ENCODE measurements at regions not wholly inside any gene's neighbourhood (a gene's known extent, or its start where the extent isn't known, plus 50 kb on each side); places are given as distances from the start of the nearest gene placed in this dataset.
"Not testable (repeated sequence)": the region's sequence is repeated elsewhere in the genome, so short reads cannot be mapped to it uniquely, and the experiment has no call there.

DNA sequence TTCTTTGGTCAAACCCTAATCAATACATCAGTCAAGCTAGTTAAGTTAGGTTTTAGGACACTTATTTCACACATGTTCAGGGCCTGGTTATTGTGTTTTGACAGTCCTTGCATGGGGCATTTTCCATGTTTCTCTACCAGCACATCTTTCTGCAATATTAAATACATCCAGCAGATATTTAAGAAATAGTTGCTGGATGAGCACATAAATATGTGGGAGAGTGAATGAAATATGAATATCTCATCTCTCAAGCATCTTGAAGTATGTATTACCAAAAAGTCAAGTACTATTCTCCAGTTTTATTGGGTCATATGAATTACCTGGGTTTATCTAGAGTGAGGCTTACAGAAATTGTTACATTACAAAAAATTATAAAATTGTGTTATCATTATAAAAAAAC is 621.9 kb upstream of the GJE1 start:
- no peaks in the 10 kb centered on the region for H3K36me3 ChIP-seq (ENCODE audit: control insufficient read depth, insufficient read depth, low read length)
- no peak overlapping the region for H3K4me3 ChIP-seq (ENCODE audit: low read length)
- H3K27ac ChIP-seq (ENCODE audit: low read length): no peak overlapping the region
- H3K4me1 ChIP-seq (ENCODE audit: control insufficient read depth, insufficient read depth, low read length): no peaks in the 10 kb centered on the region
- H3K9me3 ChIP-seq (ENCODE audit: control insufficient read depth, low read depth, low read length): no peaks in the 10 kb centered on the region
- H3K27me3 ChIP-seq (ENCODE audit: control insufficient read depth, insufficient read depth, low read length): no peaks in the 10 kb centered on the region
- no peak for DNase-seq

DNA sequence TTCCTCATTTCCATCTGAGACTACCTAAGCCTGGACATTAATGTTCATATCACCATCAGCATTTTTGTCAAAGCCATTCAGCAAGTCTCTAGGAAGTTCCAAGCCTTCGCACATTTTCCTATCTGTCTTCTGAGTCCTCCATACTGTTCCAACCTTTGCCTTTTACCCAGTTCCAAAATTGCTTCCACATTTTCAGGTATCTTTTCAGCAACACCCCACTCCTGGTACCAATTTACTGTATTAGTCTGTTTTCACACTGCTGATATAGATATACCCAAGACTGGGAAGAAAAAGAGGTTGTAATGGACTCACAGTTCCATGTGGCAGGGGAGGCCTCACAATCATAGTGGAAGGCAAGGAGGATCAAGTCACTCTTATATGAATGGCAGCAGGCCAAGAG is 626.7 kb upstream of the GJE1 start:
- not testable (repeated sequence) for DNase-seq; H3K4me3 ChIP-seq (ENCODE audit: low read length); H3K27me3 ChIP-seq (ENCODE audit: control insufficient read depth, insufficient read depth, low read length); H3K4me1 ChIP-seq (ENCODE audit: control insufficient read depth, insufficient read depth, low read length); H3K9me3 ChIP-seq (ENCODE audit: control insufficient read depth, low read depth, low read length); H3K27ac ChIP-seq (ENCODE audit: low read length); H3K36me3 ChIP-seq (ENCODE audit: control insufficient read depth, insufficient read depth, low read length)
- 100% methylated on average over 1 of the region's 1 CpG for WGBS (ENCODE audit: insufficient coverage, low lambda C conversion rate)

DNA sequence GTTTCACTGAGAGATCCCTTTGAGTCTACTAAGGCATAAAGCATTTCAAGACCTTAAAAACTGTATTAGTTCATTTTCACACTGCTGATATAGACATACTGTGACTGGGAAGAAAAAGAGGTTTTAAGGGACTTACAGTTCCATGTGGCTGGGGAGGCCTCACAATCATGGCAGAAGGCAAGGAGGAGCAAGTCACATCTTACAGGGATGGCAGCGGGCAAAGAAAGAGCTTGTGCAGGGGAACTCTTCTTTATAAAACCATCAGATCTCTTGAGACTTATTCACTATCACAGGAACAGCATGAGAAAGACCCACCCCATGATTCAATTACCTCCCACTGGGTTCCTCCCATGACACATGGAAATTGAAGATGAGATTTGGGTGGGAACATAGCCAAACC is 628.4 kb upstream of the GJE1 start:
- H3K27ac ChIP-seq (ENCODE audit: low read length); H3K4me1 ChIP-seq (ENCODE audit: control insufficient read depth, insufficient read depth, low read length); H3K4me3 ChIP-seq (ENCODE audit: low read length); DNase-seq; H3K36me3 ChIP-seq (ENCODE audit: control insufficient read depth, insufficient read depth, low read length); H3K27me3 ChIP-seq (ENCODE audit: control insufficient read depth, insufficient read depth, low read length); H3K9me3 ChIP-seq (ENCODE audit: control insufficient read depth, low read depth, low read length): not testable (repeated sequence)
- no CpG with 5 or more reads among the region's 1 CpG for WGBS (ENCODE audit: insufficient coverage, low lambda C conversion rate)

DNA sequence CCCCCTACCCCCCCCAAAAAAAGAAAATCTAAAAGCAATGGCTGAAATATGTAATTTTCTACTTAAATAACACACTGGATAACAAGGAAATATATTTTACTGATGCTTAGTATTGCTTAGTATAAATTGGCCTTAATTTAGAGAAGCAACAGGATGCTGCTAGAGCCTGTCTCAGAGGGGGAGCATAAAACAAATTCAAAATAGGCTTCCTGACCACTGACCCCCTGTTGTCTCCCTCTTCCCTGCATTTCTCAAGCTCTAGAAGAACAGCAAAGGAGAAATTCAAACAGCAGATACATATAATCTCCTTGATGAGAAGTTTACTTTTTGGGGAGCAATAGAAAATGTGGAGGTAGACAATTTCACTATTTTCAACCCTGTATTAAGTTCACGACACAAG is 631.1 kb upstream of the GJE1 start:
- no peaks in the 10 kb centered on the region for H3K9me3 ChIP-seq (ENCODE audit: control insufficient read depth, low read depth, low read length)
- H3K27ac ChIP-seq (ENCODE audit: low read length): no peak overlapping the region
- no peak for DNase-seq
- H3K36me3 ChIP-seq (ENCODE audit: control insufficient read depth, insufficient read depth, low read length): no peaks in the 10 kb centered on the region
- no peak overlapping the region for H3K4me3 ChIP-seq (ENCODE audit: low read length)
- no peaks in the 10 kb centered on the region for H3K27me3 ChIP-seq (ENCODE audit: control insufficient read depth, insufficient read depth, low read length)
- no peaks in the 10 kb centered on the region for H3K4me1 ChIP-seq (ENCODE audit: control insufficient read depth, insufficient read depth, low read length)
- 100% methylated on average over 1 of the region's 1 CpG for WGBS (ENCODE audit: insufficient coverage, low lambda C conversion rate)

DNA sequence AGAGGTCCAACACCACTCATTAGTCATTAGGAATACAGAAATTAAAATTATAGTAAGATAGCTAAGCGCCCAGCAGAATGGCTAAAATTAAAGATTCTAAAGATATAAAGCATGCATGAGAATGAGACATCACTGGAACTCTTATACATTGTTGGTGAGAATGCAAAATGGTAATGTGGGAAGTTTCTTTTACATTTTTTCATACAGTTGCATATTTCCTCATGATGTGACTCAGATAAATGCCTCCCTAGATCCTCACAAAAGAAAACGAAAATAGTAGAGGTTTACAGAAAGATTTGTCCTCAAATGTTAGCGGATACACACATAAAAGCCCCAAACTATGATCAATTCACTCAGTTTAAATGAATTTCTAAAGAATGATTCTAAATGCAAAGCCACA is 633.7 kb upstream of the GJE1 start:
- no peaks in the 10 kb centered on the region for H3K4me1 ChIP-seq (ENCODE audit: control insufficient read depth, insufficient read depth, low read length)
- H3K36me3 ChIP-seq (ENCODE audit: control insufficient read depth, insufficient read depth, low read length): no peaks in the 10 kb centered on the region
- WGBS (ENCODE audit: insufficient coverage, low lambda C conversion rate): 95% methylated on average over 3 of the region's 3 CpGs
- no peak for DNase-seq
- no peak overlapping the region for H3K27ac ChIP-seq (ENCODE audit: low read length)
- no peaks in the 10 kb centered on the region for H3K27me3 ChIP-seq (ENCODE audit: control insufficient read depth, insufficient read depth, low read length)
- H3K9me3 ChIP-seq (ENCODE audit: control insufficient read depth, low read depth, low read length): no peaks in the 10 kb centered on the region
- H3K4me3 ChIP-seq (ENCODE audit: low read length): no peak overlapping the region

DNA sequence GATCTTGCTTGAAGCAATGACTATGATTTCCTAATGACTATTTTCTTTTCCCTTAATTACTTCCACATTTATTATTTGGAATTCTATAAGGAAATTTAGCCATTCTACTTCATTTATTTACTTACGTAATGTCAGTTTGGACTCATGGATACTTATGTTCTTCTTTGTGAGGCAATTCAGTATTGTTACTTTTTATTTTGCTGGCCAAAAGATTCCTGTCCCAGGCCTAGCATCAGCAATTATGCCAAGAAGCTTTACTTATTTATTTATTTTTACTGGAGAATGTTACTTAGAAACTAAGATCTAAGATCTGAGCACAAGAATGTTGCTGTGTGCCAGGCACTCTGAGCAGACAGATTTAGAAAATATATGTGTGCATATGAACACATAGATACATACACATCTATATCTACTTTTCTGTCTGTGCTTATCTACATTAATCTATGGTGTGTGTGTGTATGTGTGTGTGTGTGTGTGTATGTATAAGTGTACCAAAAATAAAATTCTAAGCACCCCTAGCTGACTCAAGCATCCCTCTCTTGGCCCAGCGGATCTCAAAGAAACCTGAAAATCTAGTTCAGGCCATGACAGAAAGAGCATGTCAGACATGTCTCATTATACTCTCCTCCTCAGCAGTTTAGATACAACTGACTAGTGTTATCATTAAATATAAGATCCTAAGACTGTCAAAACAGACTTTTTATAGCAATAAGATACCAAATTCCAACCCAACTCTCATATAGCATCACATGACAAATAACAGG is 640.0 kb upstream of the GJE1 start:
- H3K27ac ChIP-seq (ENCODE audit: low read length): no peak overlapping the region
- WGBS (ENCODE audit: insufficient coverage, low lambda C conversion rate): 88% methylated on average over 1 of the region's 2 CpGs
- DNase-seq: no peak
- H3K4me1 ChIP-seq (ENCODE audit: control insufficient read depth, insufficient read depth, low read length): no peaks in the 10 kb centered on the region
- H3K36me3 ChIP-seq (ENCODE audit: control insufficient read depth, insufficient read depth, low read length): no peaks in the 10 kb centered on the region
- no peak overlapping the region for H3K4me3 ChIP-seq (ENCODE audit: low read length)
- no peaks in the 10 kb centered on the region for H3K27me3 ChIP-seq (ENCODE audit: control insufficient read depth, insufficient read depth, low read length)
- H3K9me3 ChIP-seq (ENCODE audit: control insufficient read depth, low read depth, low read length): no peaks in the 10 kb centered on the region

DNA sequence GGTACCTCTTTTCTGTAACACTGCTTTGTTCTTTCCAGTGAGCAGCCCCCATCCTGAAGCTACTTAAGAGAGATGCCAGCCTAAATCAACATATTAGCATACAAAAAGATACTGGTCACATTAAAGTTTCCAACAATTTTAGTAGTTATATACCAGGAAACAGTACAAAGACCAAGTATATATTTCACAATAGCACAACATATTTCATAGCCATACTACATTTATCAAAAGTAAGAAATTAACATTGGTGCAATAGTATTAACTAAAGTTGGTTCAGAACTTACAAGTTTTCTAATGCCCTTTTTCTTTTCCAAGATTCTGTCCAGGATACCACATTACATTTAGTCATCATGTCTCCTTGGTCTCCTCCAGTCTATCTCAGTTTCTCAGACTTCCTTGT is 641.0 kb upstream of the GJE1 start:
- Histone ChIP-seq H3K27me3 (ENCODE audit: control insufficient read depth, insufficient read depth, low read length) (no peaks in the 10 kb centered on the region), H3K9me3 (ENCODE audit: control insufficient read depth, low read depth, low read length) (no peaks in the 10 kb centered on the region), H3K27ac (ENCODE audit: low read length) (no peak overlapping the region), H3K36me3 (ENCODE audit: control insufficient read depth, insufficient read depth, low read length) (no peaks in the 10 kb centered on the region), H3K4me3 (ENCODE audit: low read length) (no peak overlapping the region), H3K4me1 (ENCODE audit: control insufficient read depth, insufficient read depth, low read length) (no peaks in the 10 kb centered on the region)
- no peak for DNase-seq

DNA sequence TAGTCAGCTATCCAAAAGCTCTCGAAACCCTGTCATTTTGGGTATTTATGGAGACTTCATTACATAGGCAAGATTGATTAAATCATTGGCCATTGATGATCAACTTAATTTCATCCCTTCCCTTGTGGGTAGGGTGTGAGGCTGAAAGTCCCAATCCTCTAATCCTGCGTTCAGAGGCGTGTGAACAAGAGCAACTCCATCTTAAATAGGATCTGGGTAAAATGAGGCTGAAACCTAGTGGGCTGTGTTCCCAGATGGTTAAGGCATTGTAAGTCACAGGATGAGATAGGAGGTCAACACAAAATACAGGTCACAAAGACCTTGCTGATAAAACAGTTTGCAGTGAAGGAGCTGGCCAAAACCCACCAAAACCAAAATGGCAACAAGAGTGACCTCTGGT is 641.7 kb upstream of the GJE1 start:
- no peaks in the 10 kb centered on the region for H3K27me3 ChIP-seq (ENCODE audit: control insufficient read depth, insufficient read depth, low read length)
- H3K9me3 ChIP-seq (ENCODE audit: control insufficient read depth, low read depth, low read length): no peaks in the 10 kb centered on the region
- no peak overlapping the region for H3K27ac ChIP-seq (ENCODE audit: low read length)
- no peaks in the 10 kb centered on the region for H3K36me3 ChIP-seq (ENCODE audit: control insufficient read depth, insufficient read depth, low read length)
- WGBS (ENCODE audit: insufficient coverage, low lambda C conversion rate): no CpG with 5 or more reads among the region's 3 CpGs
- no peaks in the 10 kb centered on the region for H3K4me1 ChIP-seq (ENCODE audit: control insufficient read depth, insufficient read depth, low read length)
- DNase-seq: no peak
- H3K4me3 ChIP-seq (ENCODE audit: low read length): no peak overlapping the region

DNA sequence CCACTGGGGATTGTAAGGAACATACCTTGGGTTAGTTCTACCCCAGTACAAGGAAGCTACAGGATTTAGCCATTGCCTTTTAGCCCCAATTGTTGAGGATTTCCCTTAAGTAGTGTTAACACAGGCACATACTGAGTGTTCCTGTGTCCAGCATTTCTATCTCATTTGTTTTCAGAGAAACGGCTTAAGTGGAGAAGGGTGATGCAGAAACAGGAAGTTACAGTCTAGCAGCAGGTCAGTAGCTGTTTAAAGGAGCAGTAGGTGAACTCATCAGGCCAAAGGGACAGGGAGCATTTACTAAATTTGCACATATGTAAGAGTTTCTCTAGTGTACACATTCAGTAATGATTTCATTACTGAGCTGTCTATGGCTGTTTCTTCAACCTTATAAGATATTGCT is 644.2 kb upstream of the GJE1 start:
- Histone ChIP-seq H3K27me3 (ENCODE audit: control insufficient read depth, insufficient read depth, low read length) (no peaks in the 10 kb centered on the region), H3K4me3 (ENCODE audit: low read length) (no peak overlapping the region), H3K27ac (ENCODE audit: low read length) (no peak overlapping the region), H3K36me3 (ENCODE audit: control insufficient read depth, insufficient read depth, low read length) (no peaks in the 10 kb centered on the region), H3K4me1 (ENCODE audit: control insufficient read depth, insufficient read depth, low read length) (no peaks in the 10 kb centered on the region), H3K9me3 (ENCODE audit: control insufficient read depth, low read depth, low read length) (no peaks in the 10 kb centered on the region)
- WGBS (ENCODE audit: insufficient coverage, low lambda C conversion rate): no CpG with 5 or more reads among the region's 1 CpG
- no peak for DNase-seq

DNA sequence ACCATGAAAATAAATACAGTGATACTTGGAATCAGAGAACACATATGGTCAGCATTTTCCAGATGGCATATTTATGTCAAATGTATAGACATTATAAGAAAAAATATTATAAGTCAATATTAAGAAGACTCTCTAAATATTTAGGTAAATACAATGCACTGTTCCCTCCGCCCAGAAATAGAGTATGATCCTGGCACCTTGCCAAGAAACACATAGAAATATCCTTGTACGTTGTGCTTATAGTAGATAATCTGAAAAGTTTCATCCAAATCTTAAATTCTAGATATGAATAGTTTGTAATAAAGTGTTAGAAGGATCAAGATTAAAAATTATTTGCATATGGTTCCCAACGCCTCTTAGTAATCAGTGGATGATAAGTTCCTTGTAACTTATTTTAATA is 645.8 kb upstream of the GJE1 start:
- Histone ChIP-seq H3K4me3 (ENCODE audit: low read length) (no peak overlapping the region), H3K36me3 (ENCODE audit: control insufficient read depth, insufficient read depth, low read length) (no peaks in the 10 kb centered on the region), H3K27ac (ENCODE audit: low read length) (no peak overlapping the region), H3K4me1 (ENCODE audit: control insufficient read depth, insufficient read depth, low read length) (no peaks in the 10 kb centered on the region), H3K27me3 (ENCODE audit: control insufficient read depth, insufficient read depth, low read length) (no peaks in the 10 kb centered on the region), H3K9me3 (ENCODE audit: control insufficient read depth, low read depth, low read length) (no peaks in the 10 kb centered on the region)
- DNase-seq: no peak
- 67% methylated on average over 1 of the region's 3 CpGs for WGBS (ENCODE audit: insufficient coverage, low lambda C conversion rate)

DNA sequence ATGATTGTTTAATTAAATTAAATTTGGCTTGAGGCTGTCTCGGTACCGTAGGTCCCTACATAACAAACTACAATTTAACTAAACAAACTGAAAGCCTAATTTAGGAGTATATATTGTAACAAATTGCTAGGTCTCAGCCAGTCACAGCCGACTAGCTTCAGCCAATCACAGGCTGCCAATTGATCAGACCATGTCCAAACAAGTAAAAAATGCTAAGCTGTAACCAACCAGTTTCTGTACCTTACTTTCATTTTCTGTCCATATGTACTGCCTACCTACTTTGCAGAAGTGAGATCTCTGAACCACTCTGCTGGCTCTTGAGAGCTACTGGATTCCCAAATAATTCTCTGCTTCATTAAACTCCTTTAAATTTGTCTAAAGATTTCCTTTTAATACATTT is 648.0 kb upstream of the GJE1 start:
- Histone ChIP-seq H3K36me3 (ENCODE audit: control insufficient read depth, insufficient read depth, low read length) (no peaks in the 10 kb centered on the region), H3K4me1 (ENCODE audit: control insufficient read depth, insufficient read depth, low read length) (no peaks in the 10 kb centered on the region), H3K9me3 (ENCODE audit: control insufficient read depth, low read depth, low read length) (no peaks in the 10 kb centered on the region), H3K4me3 (ENCODE audit: low read length) (no peak overlapping the region), H3K27me3 (ENCODE audit: control insufficient read depth, insufficient read depth, low read length) (no peaks in the 10 kb centered on the region), H3K27ac (ENCODE audit: low read length) (no peak overlapping the region)
- 100% methylated on average over 2 of the region's 3 CpGs for WGBS (ENCODE audit: insufficient coverage, low lambda C conversion rate)
- no peak for DNase-seq

Measured in large intestine (tissue), 3 donors.